OCI-LY7 (cell line): ENCODE measurements at regions not wholly inside any gene's neighbourhood (a gene's known extent, or its start where the extent isn't known, plus 50 kb on each side); places are given as distances from the start of the nearest gene placed in this dataset.

Source experiments
- CTCF ChIP-seq: fragments of 200-600 bp; sonication (generic); conservative IDR thresholded peaks from 2 replicates; pipeline ENCODE4 v1.5.1; 2014; ENCODE audit warnings: mild to moderate bottlenecking, antibody characterized with exemption, low read length, moderate library complexity, mixed read lengths
- EZH2phosphoT487 ChIP-seq: fragments of 200-600 bp; sonication (generic); IDR thresholded peaks from 2 replicates; pipeline ENCODE4 v1.6.1; 2018; ENCODE audit warnings: low read depth, borderline replicate concordance, mild to moderate bottlenecking, mixed run types, antibody characterized with exemption, low read length, moderate library complexity, mixed read lengths

- TF ChIP-seq CTCF (no peak), EZH2phosphoT487 (no peak)
Observed at GRCh38 chr4:54840992-54841768, 183.4 kb downstream of the KIT start.
